Fibroblast of lung (primary cell): ENCODE measurements at regions not wholly inside any gene's neighbourhood (a gene's known extent, or its start where the extent isn't known, plus 50 kb on each side); places are given as distances from the start of the nearest gene placed in this dataset.
A peak's percentile ranks its signal among the peaks of the same experiment; 100 is the strongest.
"Not testable (repeated sequence)": the region's sequence is repeated elsewhere in the genome, so short reads cannot be mapped to it uniquely, and the experiment has no call there.

Source experiments
- DNase-seq, 2 donors: peaks; one replicate each; pipeline versions ENCODE4 v3.0.0 to v3.0.0-alpha.2; 2010; ENCODE audit warnings: low read depth in 2 of 2
- H2AFZ ChIP-seq: 2 replicates; pipeline ENCODE4 v1.5.1; 2012; ENCODE audit warnings: low read length, control low read depth, inconsistent platforms
- H3K27ac ChIP-seq: 2 replicates; pipeline ENCODE4 v1.5.1; 2011; ENCODE audit warnings: low read length, control low read depth; ENCODE audit not compliant: insufficient read depth
- H3K27me3 ChIP-seq: 2 replicates; pipeline ENCODE4 v1.5.1; 2011; ENCODE audit warnings: mild to moderate bottlenecking, low read length; ENCODE audit not compliant: control insufficient read depth, insufficient read depth
- H3K36me3 ChIP-seq: 2 replicates; pipeline ENCODE4 v1.5.1; 2011; ENCODE audit warnings: low read length; ENCODE audit not compliant: control insufficient read depth, insufficient read depth
- H3K4me1 ChIP-seq: 2 replicates; pipeline ENCODE4 v1.5.1; 2011; ENCODE audit warnings: low read length; ENCODE audit not compliant: control insufficient read depth, insufficient read depth; ENCODE audit errors: extremely low read depth
- H3K4me2 ChIP-seq: 2 replicates; pipeline ENCODE4 v1.5.1; 2011; ENCODE audit warnings: low read length, control low read depth; ENCODE audit not compliant: insufficient read depth; ENCODE audit errors: extremely low read depth
- H3K4me3 ChIP-seq, 4 experiments: fragments of 200-600 bp in 1 of 4; sonication (generic) in 1 of 4; replicated peaks in 1 of 4; 2 replicates each; pipeline ENCODE4 v1.5.1; 2011 to 2016; ENCODE audit warnings: low read length in 4 of 4, low read depth in 3 of 4, mild to moderate bottlenecking in 3 of 4, control low read depth in 2 of 4, inconsistent platforms in 1 of 4, mixed read lengths in 1 of 4; ENCODE audit not compliant: insufficient read depth in 1 of 4; ENCODE audit errors: control extremely low read depth in 1 of 4
- H3K79me2 ChIP-seq: 2 replicates; pipeline ENCODE4 v1.5.1; 2012; ENCODE audit warnings: mild to moderate bottlenecking, low read length, inconsistent platforms; ENCODE audit not compliant: control insufficient read depth, insufficient read depth
- H3K9ac ChIP-seq: 2 replicates; pipeline ENCODE4 v1.5.1; 2011; ENCODE audit warnings: mild to moderate bottlenecking, low read length, control low read depth; ENCODE audit not compliant: insufficient read depth
- H3K9me3 ChIP-seq: 2 replicates; pipeline ENCODE4 v1.5.1; 2012; ENCODE audit warnings: low read depth, low read length; ENCODE audit not compliant: control insufficient read depth, insufficient read depth
- H4K20me1 ChIP-seq: 2 replicates; pipeline ENCODE4 v1.5.1; 2011; ENCODE audit warnings: low read length; ENCODE audit not compliant: control insufficient read depth, insufficient read depth; ENCODE audit errors: extremely low read depth
- CTCF ChIP-seq, 2 donors: IDR thresholded peaks in 1 of 2; conservative IDR thresholded peaks in 1 of 2; 1 replicate in 1 of 2; 2 replicates in 1 of 2; pipeline ENCODE4 v1.5.1; 2011 to 2012; ENCODE audit warnings: low read length in 2 of 2, control low read depth in 1 of 2, inconsistent platforms in 1 of 2, low read depth in 1 of 2, mild to moderate bottlenecking in 1 of 2
- EZH2 ChIP-seq: IDR thresholded peaks from 2 replicates; pipeline ENCODE4 v1.5.1; 2012; ENCODE audit warnings: low read length, control low read depth, mild to moderate bottlenecking; ENCODE audit errors: missing control alignments

GRCh38 chr6:68197356-68197755 lies 437.7 kb upstream of the ADGRB3 start:
- Histone ChIP-seq H3K36me3 (no peaks in the 10 kb centered on the region), H3K4me2 (no peak overlapping the region), H4K20me1 (no peaks in the 10 kb centered on the region), H3K27me3 (no peaks in the 10 kb centered on the region), H3K9ac (no peak overlapping the region), H3K27ac (no peak overlapping the region), H2AFZ (no peak overlapping the region), H3K4me1 (no peaks in the 10 kb centered on the region), H3K79me2 (no peaks in the 10 kb centered on the region), H3K4me3 (no peak overlapping the region), H3K9me3 (no peaks in the 10 kb centered on the region)
- TF ChIP-seq CTCF (conservative IDR thresholded peaks at IDR 0.05 in 1 of 2, IDR thresholded peaks at IDR 0.05 in 1 of 2; ENCODE audit: low read depth in 1 of 2, low read length in 2 of 2) (no peak), EZH2 (no peak)
- DNase-seq = peak in 1 of 2 donors; percentile 42

- TF ChIP-seq EZH2 (no peak), CTCF (conservative IDR thresholded peaks at IDR 0.05 in 1 of 2, IDR thresholded peaks at IDR 0.05 in 1 of 2; ENCODE audit: low read depth in 1 of 2, low read length in 2 of 2) (no peak)
- Histone ChIP-seq H4K20me1 (no peaks in the 10 kb centered on the region), H3K9me3 (no peaks in the 10 kb centered on the region), H2AFZ (no peak overlapping the region), H3K36me3 (no peaks in the 10 kb centered on the region), H3K4me2 (no peak overlapping the region), H3K4me3 (no peak overlapping the region), H3K27me3 (no peaks in the 10 kb centered on the region), H3K79me2 (no peaks in the 10 kb centered on the region), H3K27ac (no peak overlapping the region), H3K4me1 (no peaks in the 10 kb centered on the region), H3K9ac (no peak overlapping the region)
- peak; percentile 26 to 37 for DNase-seq
These were observed 438.4 kb upstream of the ADGRB3 start for GRCh38 chr6:68196645-68197044.

GRCh38 chr6:68195753-68196152 lies 439.3 kb upstream of the ADGRB3 start:
- H2AFZ ChIP-seq, H3K36me3 ChIP-seq, H3K79me2 ChIP-seq, H3K4me2 ChIP-seq, H3K9me3 ChIP-seq, H3K4me3 ChIP-seq, DNase-seq, H3K27ac ChIP-seq, H3K4me1 ChIP-seq, H3K9ac ChIP-seq, H3K27me3 ChIP-seq, H4K20me1 ChIP-seq: not testable (repeated sequence)
